ENCODE measurements at regions not wholly inside any gene's neighbourhood (a gene's known extent, or its start where the extent isn't known, plus 50 kb on each side); places are given as distances from the start of the nearest gene placed in this dataset.

DNA sequence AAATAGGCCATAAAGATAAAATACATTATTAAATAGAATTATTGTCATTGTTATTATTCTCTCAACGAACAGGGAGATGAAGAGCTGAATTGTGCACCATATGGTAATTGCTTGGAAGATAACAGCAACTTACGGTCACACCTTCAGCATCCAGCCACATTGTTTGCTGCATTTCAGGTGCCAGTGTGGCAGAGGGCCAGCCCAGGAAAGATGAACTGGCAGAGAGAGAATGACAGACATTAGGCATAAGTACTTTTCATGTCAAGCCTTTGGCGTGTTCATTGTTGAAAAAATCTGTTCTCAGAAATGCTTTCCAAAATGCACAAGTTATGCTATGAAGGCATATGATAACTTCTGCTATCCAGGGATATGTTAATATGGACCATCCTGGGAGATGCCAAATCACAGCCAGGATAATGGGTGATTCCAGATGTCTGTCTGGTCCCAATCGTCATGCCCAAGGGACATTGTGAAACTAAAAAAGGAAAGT lies 748.6 kb upstream of the PIK3C3 start:
- DNase-seq = no peak

DNA sequence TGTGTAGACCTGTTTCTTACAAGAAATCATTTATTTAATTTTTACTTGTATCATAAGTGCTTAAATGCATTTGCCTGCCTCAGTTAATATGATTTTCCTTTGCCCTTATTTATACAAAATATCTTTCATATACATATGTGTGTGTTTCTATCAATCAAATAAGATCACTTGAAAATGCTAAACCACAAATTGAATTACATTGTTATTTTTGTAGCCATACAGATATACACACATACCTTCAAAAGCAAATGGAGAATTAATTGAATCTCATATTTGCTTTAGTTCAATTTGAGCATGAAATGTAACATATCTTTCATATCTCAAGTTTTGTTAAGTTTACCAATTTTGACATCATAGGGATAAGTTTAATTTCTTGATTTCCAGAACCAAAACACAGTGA lies 755.8 kb upstream of the PIK3C3 start:
- no peak for DNase-seq

DNA sequence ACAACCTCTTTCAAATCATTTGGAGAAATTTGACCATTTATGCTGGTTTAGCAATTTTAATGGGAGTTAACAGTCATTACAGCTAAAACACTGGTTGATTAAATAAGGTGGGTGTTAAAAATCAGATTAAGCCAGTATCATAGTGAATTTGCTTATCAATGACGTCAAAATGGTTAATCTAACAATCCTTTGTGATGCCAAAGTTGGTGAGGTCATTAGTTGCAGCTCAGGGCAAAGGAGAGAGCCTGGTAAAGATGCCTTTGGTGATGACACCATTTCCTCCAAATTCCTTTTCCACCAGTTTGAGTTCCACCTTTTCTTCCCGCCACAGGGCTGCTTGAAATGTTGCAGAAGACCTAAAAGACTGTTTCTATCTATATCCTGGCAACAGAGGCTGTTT lies 757.1 kb upstream of the PIK3C3 start:
- DNase-seq = no peak

DNA sequence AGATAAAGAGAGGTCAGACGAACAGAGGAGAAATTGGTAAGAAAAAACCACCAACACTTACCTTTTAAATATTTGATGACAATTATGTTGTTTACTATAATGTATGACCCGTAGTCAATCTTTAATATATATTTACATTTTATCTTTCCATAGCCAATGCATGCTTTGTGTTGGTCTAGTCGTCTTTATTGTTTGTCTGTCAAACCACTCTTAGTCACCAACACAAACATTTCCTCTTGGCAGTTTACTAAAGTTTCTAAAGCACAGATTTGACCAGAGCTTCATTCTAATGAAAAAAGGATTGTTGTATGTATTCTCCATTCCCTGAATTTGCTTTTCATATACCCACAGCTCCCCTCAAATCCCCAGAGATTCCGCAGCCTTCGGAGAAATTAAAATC lies 784.7 kb upstream of the PIK3C3 start:
- DNase-seq = no peak

DNA sequence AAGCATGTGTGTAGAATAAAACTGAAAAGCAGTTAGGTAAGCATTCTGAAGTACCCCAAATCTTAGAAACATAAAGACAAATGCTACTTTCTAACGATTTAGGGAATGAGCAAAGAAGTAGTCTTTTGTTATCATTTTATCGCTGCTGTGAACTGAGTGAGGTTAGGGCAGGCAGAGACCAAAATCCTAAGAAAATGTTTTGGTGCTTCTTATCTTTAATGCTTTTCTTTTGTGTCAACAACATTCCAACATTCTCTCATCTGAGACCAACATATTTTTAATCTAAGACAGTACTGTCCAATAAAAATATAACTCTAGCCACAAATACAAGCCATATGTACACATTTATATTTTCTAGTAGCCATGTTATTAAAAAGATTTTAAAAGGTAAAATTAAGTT lies 789.4 kb upstream of the PIK3C3 start:
- DNase-seq = no peak

DNA sequence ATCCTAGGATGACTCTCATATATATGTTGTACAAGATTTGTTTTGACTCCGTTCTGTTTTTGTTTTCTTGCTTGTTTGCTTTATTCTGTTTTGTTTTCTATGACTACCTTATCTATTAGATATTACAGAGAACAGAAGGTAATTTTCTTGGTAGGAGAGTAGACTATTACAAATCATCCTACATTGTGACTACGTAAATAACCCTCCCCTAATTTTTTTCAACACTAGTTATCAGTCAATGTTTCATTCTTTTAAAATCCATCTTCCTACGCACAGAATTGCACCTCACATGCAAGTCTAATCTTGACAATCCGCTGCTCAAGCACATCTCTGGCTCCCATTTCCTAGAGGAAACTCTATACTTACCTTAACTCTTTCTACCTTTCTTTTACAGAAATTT lies 792.3 kb upstream of the PIK3C3 start:
- no peak for DNase-seq

DNA sequence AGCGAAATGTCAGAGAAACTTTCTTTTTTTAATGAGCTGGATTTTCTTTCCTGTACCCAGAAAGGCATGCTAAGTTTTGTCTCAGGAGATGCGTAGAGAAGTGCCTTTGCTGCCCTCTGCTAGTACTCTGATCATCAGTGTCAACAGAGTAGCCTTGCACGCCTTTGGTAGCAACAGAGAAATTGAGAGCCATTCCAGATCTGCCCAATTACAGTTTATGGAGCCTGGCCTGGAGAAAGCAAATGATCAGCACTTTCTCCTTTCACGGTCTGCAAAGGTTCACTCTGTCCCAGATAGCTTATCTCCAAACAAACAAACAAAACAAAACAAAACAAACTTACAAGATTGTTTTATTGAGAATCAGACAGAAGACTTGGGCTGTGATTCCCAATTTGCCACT lies 792.8 kb upstream of the PIK3C3 start:
- no peak for DNase-seq

DNA sequence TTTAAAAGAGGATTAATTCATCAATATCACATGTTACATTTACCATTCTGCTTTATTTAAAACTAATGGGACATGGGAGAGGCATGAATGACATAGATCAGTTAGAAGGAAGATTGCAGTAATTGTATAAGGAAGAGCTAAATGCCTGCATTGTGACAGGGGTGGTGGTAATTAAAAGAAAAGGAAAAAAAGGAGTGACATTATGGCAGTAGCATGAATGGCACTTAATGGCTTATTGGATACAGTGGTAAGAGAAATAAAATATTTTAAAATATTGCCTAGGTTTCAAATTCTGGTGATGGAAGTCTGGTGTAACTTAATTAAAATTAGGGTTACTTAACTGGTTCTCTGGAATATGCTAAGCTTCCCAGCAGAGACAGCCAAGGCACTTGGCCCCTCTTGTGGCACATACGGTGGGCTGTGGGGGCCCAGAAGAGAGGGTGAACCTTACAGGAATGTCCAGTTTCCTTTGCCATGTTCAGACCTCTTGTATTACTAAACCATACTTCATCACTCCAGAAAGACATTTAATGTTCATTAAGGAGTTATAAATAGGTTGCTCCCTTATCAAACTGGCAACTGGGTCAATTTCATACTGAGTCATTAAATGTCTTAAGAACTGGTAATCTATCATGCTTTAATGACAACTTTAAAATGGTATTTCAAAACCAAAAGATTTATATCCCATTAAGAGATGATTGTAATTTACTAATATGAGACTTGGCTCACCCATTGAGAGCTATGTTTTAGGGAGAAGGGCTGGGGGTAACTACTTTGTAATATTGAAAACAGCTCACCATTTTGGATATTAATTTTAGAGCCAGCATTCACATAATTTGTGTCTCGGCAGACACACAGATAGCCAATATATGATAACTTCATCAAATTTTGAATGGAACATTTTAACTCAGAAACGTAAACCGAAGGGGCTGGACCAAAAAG lies 798.9 kb upstream of the PIK3C3 start:
- DNase-seq = no peak

DNA sequence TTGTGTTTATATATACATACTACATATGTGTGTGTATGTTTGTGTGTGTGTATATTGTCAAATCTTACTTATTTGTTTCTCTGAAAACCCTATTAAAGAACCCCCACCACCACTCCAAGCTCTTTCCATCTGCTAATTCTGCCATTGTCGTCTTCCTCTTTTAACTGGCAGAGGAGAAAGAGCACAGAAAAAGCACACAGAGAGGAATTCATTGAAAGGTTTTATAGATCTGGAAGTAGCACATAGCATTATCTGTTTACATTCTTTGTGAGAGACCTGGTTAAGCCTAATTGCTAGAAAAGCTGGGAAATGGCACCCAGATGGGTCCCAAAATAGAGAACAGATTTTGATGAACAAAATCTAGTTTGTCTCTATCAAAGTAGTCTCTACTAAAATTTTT lies 800.0 kb upstream of the PIK3C3 start:
- DNase-seq = no peak

DNA sequence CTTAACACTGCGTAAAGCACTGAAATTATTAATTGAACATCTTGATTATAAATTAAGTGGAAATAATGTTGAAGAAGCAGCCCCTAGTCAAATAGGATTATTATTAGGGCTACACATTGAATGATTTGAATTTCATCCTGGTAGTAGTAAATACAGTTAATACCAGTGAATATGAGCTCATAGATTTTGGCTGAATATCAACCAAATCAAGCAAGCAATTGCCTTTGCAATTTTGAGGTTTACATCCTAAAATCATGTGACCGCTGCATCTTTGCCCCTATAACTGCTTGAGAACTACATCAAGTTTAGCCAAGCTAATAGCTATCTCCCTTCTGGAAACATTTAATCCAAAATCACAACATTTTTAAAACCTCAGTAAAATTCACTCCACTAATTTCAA lies 801.2 kb upstream of the PIK3C3 start:
- DNase-seq = no peak

DNA sequence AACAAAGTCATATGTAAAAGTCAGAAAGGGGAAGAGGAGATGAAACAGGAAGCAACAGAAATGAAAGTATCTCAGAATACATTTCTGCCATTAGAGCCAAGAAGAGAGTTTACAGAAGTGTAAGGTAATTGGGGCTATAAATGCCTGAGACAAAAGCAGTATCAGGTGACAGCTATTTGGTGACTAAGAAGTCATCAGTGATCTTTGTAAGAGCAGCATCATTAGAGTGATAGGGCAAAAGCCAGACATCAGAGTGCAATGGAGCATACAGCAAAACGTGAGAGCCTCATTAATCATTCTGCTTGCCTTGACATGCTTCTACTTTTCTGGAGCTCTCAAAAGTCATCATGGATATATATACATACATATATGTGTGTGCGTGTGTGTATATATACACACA lies 804.7 kb upstream of the PIK3C3 start:
- DNase-seq = no peak

DNA sequence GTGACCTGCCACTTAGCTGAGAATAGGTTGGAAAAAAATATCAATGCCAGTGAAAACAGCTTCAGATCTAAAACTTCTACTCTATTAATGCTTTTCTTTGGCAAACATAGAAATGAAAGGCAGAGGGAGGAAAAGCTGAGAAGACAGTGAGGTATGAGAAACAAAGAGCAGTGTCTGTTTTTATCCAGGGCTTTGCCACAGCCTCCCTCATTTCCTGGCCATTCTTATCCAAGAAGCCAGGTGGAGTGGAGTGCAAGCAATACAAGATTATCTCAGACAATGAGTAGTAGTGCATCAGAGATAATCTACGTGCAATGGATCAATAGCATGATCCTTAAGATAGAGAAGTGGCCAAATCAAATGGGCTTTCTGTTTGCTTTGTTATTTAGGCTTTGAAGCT lies 808.7 kb upstream of the PIK3C3 start:
- DNase-seq = no peak

DNA sequence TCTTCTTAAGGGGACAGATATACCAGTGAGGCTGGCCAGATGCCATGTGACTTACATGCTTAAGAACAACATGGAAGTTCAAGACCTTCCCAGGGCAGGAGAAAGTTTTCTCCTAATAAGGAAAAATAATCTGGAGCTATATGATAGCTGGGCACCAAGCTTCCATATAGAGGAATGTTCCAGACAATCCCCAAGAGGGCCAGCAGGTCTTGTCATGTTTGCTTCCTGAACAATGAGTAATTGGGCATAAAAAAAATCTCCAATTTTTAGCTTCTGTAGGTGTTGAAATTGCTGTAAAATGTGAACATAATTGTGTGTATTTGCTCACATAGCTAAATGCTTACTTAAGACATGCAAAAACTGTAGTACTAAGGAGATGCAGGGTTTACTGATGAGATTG lies 809.5 kb upstream of the PIK3C3 start:
- no peak for DNase-seq

DNA sequence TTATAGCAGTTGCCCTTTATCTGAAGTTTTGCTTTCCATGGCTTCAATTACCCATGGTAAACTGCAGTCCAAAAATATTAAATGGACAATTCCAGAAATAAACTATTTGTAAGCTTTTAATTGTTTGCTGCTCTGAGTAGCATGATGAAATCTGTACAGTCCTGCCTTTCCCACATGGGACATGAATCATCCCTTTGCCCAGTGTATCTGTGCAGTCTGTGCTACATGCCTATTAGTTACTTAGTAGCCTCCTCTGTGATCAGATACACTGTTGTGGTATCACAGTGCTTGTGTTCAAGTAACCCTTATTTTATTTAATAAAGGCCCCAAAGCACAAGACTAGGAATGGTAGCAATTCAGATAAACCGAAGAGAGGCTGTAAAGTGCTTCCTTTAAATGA lies 810.6 kb upstream of the PIK3C3 start:
- DNase-seq = no peak

DNA sequence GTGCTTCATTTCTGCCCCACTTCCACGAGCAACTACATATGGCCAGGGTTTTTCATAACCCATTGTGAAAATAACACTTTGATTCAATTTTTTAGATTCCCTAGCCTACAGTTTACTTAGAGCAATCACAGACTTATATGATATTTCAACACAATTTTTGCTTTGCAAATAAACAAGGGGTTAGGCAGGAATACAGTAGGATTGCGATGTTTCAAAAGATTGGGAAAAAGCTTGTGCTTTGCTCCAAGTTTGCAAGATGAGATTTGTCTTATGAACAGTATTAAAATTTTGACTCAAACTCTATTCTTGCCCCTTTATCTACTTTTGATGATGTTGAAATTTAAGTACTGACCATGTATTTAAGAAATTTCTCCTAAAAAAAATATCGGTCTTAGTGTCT lies 814.5 kb upstream of the PIK3C3 start:
- no peak for DNase-seq

DNA sequence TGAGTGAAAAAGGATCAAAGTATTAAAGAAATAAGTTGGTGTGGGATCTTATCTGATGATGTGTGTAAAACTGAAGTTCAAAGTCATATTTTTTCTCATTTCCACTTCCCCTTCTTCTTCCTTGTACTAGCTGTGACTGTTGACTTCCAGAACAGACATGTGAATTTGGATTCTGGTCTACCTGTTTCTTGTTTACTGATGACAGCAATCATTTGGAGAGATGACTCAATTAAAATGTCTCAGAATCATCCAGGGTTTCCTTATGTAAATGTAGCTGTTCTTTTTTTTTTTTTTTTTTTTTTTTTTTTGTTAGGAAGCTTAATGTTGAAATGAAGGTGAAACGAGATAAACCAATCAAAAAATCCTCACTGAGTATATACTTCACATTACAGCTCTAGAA lies 819.9 kb upstream of the PIK3C3 start:
- DNase-seq = no peak

DNA sequence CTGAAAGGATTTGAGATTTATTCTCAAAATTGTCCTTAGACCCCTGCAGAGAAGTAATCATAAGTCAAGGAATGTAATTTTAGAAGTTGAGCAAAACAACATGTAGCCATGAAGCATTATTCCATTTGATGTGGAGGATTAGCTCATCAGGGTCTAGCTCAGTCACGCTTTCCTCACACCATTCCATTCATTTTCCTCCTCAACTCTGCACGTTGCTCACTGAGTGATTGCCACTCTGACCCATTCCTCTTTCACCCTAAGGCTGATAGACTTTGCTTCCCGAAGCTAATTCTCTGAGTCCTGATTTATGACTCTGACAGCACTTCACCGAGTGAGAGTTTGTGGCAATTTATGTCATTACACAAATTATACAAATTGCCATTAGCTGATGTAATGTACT lies 820.6 kb upstream of the PIK3C3 start:
- no peak for DNase-seq

DNA sequence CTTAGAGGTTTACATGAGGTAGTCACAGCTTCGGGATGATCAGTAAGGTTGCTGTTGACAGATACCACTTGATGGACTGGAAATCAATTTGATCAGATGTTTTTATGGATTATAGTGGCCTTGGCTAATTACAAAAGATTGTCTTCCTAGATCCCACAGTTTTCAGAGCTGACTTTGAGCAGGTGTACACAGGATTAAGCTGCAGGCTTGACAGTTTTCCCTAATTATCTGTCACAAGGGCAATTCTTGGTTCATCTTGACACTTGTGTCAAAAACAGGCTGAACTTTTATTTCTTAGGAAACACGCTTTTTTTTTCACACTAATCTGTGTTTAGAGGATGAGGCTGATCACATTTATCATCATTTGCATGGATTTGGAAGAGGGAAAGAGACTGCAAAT lies 824.0 kb upstream of the PIK3C3 start:
- DNase-seq = no peak

DNA sequence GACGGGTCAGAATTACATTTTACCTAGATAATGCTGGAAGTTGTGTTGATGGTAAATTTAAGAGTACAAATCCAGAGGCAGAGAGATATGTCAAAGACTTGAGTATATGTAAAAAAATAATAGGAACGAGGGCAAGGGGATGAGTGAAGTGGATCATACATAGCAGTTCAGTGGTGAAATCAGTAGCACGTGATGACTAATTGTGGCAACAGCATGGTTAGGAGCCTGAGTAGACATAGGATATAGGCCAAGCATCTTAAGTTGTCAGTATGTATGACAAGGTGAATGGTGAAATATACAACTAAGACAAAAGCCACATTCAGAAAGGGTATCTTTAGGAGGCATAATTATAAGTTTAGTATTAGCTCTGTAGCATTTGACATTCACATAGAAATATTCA lies 826.5 kb upstream of the PIK3C3 start:
- no peak for DNase-seq

DNA sequence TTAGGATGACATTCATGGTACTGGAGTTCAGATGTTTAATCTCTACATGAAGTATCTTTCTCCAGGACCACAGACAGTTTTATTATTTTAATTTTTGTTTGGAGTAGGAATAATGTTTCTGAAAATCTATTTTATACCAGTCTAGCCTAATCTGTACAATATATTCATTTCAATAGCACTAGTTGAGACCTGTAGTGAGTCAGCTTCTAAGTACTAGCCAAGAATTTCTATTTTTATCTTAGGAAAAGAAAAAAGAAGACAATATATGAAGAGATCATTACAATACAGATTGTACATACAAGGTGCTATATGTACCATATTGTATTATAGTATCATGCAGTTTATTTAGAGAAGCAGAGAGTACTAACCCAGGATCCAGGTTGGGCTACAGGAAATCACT lies 826.9 kb upstream of the PIK3C3 start:
- no peak for DNase-seq

DNA sequence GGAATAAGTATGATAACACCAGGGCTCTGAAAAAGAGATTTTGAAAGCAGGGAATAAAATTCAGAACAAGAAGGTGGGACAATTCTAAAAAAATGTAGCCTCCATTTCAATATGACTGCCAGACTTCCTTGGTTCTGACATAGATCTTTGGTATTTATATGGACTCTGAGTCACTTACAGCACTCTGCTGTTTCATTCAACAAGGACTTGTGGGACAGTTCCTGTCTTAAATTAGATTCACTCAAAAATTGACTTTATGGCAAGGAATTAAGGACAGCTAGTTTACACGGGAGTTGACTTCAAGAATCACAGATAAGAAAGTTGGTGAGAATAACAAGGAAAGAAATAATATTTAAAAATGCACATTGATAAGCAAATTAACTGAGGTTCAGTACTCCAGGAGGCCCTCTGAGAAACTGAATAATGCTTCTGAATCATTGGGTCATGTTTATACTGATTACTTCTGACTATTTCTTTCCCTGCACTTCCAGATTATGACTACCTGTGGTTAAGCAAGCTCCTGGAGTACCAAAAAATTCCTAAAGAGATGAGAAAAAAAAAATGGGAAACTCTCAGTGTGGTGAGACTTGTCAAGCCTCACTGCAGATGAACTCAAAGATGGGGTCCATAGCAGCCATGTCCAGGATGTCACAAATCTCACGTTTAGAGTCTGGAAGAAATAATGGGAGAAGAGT lies 828.3 kb upstream of the PIK3C3 start:
- no peak for DNase-seq

DNA sequence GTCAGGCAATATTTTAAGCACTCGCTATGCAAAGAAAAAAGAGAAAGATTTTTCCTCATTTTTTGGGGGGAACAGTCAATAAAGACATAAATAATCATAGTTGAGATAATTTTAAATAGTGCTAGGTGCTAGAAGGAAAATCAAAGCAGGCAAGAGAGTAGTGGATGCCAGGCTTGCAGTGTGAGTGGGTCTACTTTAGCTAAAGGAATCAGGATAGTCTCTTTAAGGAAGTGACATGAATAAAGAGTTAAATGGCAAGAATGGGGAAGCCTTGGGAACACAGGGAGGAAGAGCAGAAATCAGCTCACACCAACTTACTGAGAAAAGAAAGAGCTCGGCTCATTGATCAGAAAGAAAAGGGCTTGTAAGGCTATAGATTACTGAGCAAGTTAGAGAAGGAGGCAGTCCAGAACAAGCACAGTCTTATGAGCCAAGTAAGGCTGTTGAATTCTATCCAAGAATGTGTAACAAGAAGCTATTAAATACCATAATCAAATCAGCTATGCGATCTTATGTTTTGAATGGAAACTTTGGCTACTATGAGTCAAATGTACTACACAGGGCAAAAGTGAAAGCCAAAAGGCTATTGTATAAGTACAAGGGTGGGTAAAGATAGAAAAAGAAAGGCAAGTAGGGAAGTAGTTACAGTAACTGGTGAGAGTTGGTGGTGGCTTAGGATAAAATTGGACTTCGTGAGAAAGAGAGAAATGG lies 833.8 kb upstream of the PIK3C3 start:
- no peak for DNase-seq

DNA sequence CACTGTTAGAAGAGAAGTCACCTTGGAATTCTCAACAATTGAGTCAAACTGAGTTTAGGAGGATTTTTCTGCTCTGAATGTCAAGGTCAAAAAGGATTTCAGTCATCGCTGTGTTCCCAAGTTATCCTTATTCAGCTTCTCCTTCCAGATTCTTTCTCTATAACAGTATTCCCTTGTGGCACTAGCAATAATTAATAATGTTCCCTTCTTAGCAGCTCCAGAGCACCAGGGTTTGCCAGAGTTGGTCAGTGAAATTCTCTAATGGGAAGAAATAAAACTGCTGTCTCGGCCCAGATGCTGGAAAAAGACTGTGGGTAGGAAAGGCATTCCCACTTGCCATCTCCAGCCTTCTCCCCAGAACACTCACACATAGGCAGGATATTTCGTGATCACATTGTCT lies 836.0 kb upstream of the PIK3C3 start:
- DNase-seq = no peak
